ENCODE measurements at regions not wholly inside any gene's neighbourhood (a gene's known extent, or its start where the extent isn't known, plus 50 kb on each side); places are given as distances from the start of the nearest gene placed in this dataset.
"Not testable (repeated sequence)": the region's sequence is repeated elsewhere in the genome, so short reads cannot be mapped to it uniquely, and the experiment has no call there.

DNA sequence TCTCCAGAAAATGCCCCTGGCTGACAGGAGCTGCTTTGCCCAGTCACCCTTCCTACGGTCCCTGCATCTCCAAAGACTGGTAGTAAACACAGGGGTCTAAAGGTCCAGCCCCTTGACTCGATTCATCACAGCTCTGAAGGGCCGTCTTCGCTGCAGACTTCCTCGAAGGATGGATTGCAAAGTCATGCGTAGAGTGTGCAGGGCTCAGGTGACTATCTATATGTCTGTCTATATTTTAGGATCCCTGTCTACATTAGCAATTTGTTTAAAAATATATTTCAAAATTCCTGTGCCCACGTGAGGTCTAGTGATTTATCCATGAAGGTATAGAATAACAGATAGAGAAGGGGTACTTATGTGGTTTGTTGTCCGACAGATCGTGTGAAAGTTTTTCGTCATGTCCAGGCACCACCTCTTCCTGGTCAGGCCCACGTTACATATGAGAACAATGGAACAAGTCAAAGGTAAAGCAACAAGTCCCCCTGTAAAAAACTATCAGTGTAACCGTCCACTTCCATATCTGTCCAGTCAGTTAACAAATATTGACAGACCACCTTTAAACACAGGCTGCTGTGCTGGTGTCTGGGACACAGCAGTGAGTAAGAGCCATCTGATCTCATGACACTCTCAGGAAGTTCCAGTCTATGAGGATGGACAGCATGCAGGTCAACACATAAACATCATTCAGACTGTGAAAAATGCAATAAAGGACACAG lies 127.7 kb upstream of the SULF2 start:
- not testable (repeated sequence) for H3K4me3 ChIP-seq (ENCODE audit: extremely low read depth, insufficient read depth, low read length, poor library complexity, severe bottlenecking); H3K27ac ChIP-seq (ENCODE audit: low read depth, low read length, severe bottlenecking); H3K4me1 ChIP-seq (ENCODE audit: control insufficient read depth, insufficient read depth, low read length, poor library complexity, severe bottlenecking); H3K36me3 ChIP-seq (ENCODE audit: control insufficient read depth, insufficient read depth, low read length)
- peaks cover 18% of the 10 kb centered on the region for H3K9me3 ChIP-seq (ENCODE audit: control insufficient read depth, low read length)
- 93 to 95% methylated on average over 7 to 10 of the region's 12 CpGs for WGBS, 2 experiments (ENCODE audit: insufficient coverage in 2 of 2)

DNA sequence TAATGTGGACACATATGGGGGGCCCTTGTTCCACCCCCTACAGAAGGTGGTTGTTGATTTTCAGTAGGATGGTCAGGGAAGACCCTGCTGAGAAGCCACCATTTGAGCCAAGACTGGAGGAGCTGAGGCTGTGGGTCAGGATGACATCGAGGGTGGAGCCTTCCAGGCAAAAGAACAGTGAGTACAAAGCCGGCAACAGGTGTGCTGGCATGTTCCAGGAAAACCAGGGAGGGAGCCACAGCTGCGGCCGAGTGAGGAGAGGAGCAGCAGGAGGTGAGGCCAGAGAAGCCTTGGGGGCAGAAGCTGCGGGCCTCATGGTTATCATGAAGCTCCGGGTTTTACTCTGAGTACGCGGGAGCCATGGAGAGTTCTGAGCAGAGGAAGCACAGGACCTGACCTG lies 126.9 kb upstream of the SULF2 start:
- WGBS, 2 experiments (ENCODE audit: insufficient coverage in 2 of 2): 50 to 82% methylated on average over 1 to 4 of the region's 8 CpGs
- not testable (repeated sequence) for H3K27ac ChIP-seq (ENCODE audit: low read depth, low read length, severe bottlenecking); H3K4me3 ChIP-seq (ENCODE audit: extremely low read depth, insufficient read depth, low read length, poor library complexity, severe bottlenecking); H3K36me3 ChIP-seq (ENCODE audit: control insufficient read depth, insufficient read depth, low read length); H3K4me1 ChIP-seq (ENCODE audit: control insufficient read depth, insufficient read depth, low read length, poor library complexity, severe bottlenecking)
- H3K9me3 ChIP-seq (ENCODE audit: control insufficient read depth, low read length): peaks cover 10% of the 10 kb centered on the region

DNA sequence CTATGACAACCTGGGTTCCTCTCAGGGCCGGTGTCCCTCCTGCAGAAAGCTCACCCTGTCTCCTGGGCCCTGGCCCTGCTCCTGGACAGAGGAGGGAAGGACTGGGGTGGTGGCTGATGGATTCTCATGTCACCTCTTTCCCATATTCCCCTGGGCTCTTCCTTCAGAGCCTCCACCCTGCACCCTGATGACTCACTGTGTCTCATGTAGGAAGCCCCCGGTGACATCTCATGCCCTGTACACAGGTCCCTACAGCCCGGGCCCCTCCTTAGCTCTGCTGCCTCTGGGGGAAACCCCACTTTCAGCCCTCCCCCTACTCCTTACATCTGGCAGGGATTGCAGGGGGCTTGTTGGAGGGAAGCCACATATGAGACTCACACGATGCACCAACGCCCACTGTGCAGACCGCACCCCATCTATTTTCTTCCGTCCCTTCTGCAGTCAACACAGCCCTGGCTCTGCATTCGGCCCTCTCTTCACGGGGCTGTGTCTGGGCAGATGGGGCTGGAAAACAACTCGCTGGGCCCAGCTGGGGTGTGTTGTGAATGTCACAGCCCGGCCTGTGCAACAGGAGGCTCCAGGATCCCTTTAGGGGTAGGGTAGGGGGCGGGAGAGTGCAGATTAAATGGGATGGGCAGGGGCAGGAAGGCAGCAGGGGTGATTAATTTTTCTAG lies 124.6 kb upstream of the SULF2 start:
- not testable (repeated sequence) for H3K9me3 ChIP-seq (ENCODE audit: control insufficient read depth, low read length); H3K4me1 ChIP-seq (ENCODE audit: control insufficient read depth, insufficient read depth, low read length, poor library complexity, severe bottlenecking); H3K4me3 ChIP-seq (ENCODE audit: extremely low read depth, insufficient read depth, low read length, poor library complexity, severe bottlenecking); H3K27ac ChIP-seq (ENCODE audit: low read depth, low read length, severe bottlenecking); H3K36me3 ChIP-seq (ENCODE audit: control insufficient read depth, insufficient read depth, low read length)
- 81 to 82% methylated on average over 2 to 4 of the region's 12 CpGs for WGBS, 2 experiments (ENCODE audit: insufficient coverage in 2 of 2)

- not testable (repeated sequence) for H3K36me3 ChIP-seq (ENCODE audit: control insufficient read depth, insufficient read depth, low read length); H3K4me1 ChIP-seq (ENCODE audit: control insufficient read depth, insufficient read depth, low read length, poor library complexity, severe bottlenecking); H3K4me3 ChIP-seq (ENCODE audit: extremely low read depth, insufficient read depth, low read length, poor library complexity, severe bottlenecking); H3K27ac ChIP-seq (ENCODE audit: low read depth, low read length, severe bottlenecking); H3K9me3 ChIP-seq (ENCODE audit: control insufficient read depth, low read length)
- WGBS, 2 experiments (ENCODE audit: insufficient coverage in 2 of 2): 65 to 69% methylated on average over 11 to 12 of the region's 15 CpGs
Measured at GRCh38 chr20:47908361-47909035, 123.2 kb upstream of the SULF2 start.

- not testable (repeated sequence) for H3K4me1 ChIP-seq (ENCODE audit: control insufficient read depth, insufficient read depth, low read length, poor library complexity, severe bottlenecking); H3K4me3 ChIP-seq (ENCODE audit: extremely low read depth, insufficient read depth, low read length, poor library complexity, severe bottlenecking); H3K36me3 ChIP-seq (ENCODE audit: control insufficient read depth, insufficient read depth, low read length); H3K27ac ChIP-seq (ENCODE audit: low read depth, low read length, severe bottlenecking); H3K9me3 ChIP-seq (ENCODE audit: control insufficient read depth, low read length)
- WGBS, 2 experiments (ENCODE audit: insufficient coverage in 2 of 2): 83 to 89% methylated on average over 2 to 5 of the region's 7 CpGs
Measured at GRCh38 chr20:47907951-47908350, 122.7 kb upstream of the SULF2 start.

GRCh38 chr20:47907031-47907675 lies 121.9 kb upstream of the SULF2 start:
- H3K36me3 ChIP-seq (ENCODE audit: control insufficient read depth, insufficient read depth, low read length): no peaks in the 10 kb centered on the region
- WGBS, 2 experiments (ENCODE audit: insufficient coverage in 2 of 2): 82 to 89% methylated on average over 12 to 13 of the region's 13 CpGs
- H3K27ac ChIP-seq (ENCODE audit: low read depth, low read length, severe bottlenecking): no peak overlapping the region
- no peaks in the 10 kb centered on the region for H3K9me3 ChIP-seq (ENCODE audit: control insufficient read depth, low read length)
- H3K4me3 ChIP-seq (ENCODE audit: extremely low read depth, insufficient read depth, low read length, poor library complexity, severe bottlenecking): no peak overlapping the region
- H3K4me1 ChIP-seq (ENCODE audit: control insufficient read depth, insufficient read depth, low read length, poor library complexity, severe bottlenecking): no peaks in the 10 kb centered on the region

DNA sequence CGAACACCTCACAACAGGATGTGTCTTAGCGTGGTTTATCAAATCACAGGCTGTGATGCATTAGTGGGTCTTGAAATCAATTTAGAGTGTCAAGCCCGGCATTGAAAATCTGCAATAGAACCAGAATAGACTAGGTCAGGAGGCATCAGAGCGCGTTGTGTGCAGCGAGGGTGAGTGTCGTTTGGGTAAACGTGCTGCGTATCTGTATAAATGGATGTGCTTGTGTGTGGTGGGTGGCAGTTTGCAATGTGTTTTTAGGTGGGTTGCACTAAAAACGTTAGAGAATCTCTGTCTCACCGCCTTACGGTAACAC lies 121.0 kb upstream of the SULF2 start:
- H3K4me1 ChIP-seq (ENCODE audit: control insufficient read depth, insufficient read depth, low read length, poor library complexity, severe bottlenecking): no peaks in the 10 kb centered on the region
- H3K4me3 ChIP-seq (ENCODE audit: extremely low read depth, insufficient read depth, low read length, poor library complexity, severe bottlenecking): no peak overlapping the region
- H3K27ac ChIP-seq (ENCODE audit: low read depth, low read length, severe bottlenecking): no peak overlapping the region
- WGBS, 2 experiments (ENCODE audit: insufficient coverage in 2 of 2): 91 to 94% methylated on average over 9 of the region's 12 CpGs
- H3K9me3 ChIP-seq (ENCODE audit: control insufficient read depth, low read length): no peaks in the 10 kb centered on the region
- no peaks in the 10 kb centered on the region for H3K36me3 ChIP-seq (ENCODE audit: control insufficient read depth, insufficient read depth, low read length)

- Histone ChIP-seq H3K27ac (ENCODE audit: low read depth, low read length, severe bottlenecking) (no peak overlapping the region), H3K4me3 (ENCODE audit: extremely low read depth, insufficient read depth, low read length, poor library complexity, severe bottlenecking) (no peak overlapping the region), H3K9me3 (ENCODE audit: control insufficient read depth, low read length) (no peaks in the 10 kb centered on the region), H3K36me3 (ENCODE audit: control insufficient read depth, insufficient read depth, low read length) (no peaks in the 10 kb centered on the region), H3K4me1 (ENCODE audit: control insufficient read depth, insufficient read depth, low read length, poor library complexity, severe bottlenecking) (no peaks in the 10 kb centered on the region)
- WGBS, 2 experiments (ENCODE audit: insufficient coverage in 2 of 2): 88 to 89% methylated on average over 9 to 13 of the region's 18 CpGs
Measured at GRCh38 chr20:47905628-47906347, 120.5 kb upstream of the SULF2 start.

GRCh38 chr20:47903009-47903408 lies 117.7 kb upstream of the SULF2 start:
- not testable (repeated sequence) for H3K9me3 ChIP-seq (ENCODE audit: control insufficient read depth, low read length); H3K27ac ChIP-seq (ENCODE audit: low read depth, low read length, severe bottlenecking); H3K4me3 ChIP-seq (ENCODE audit: extremely low read depth, insufficient read depth, low read length, poor library complexity, severe bottlenecking); H3K4me1 ChIP-seq (ENCODE audit: control insufficient read depth, insufficient read depth, low read length, poor library complexity, severe bottlenecking); H3K36me3 ChIP-seq (ENCODE audit: control insufficient read depth, insufficient read depth, low read length)
- no CpG with 5 or more reads among the region's 3 CpGs for WGBS, 2 experiments (ENCODE audit: insufficient coverage in 2 of 2)

- not testable (repeated sequence) for H3K4me1 ChIP-seq (ENCODE audit: control insufficient read depth, insufficient read depth, low read length, poor library complexity, severe bottlenecking); H3K36me3 ChIP-seq (ENCODE audit: control insufficient read depth, insufficient read depth, low read length); H3K4me3 ChIP-seq (ENCODE audit: extremely low read depth, insufficient read depth, low read length, poor library complexity, severe bottlenecking); H3K27ac ChIP-seq (ENCODE audit: low read depth, low read length, severe bottlenecking); H3K9me3 ChIP-seq (ENCODE audit: control insufficient read depth, low read length)
- WGBS, 2 experiments (ENCODE audit: insufficient coverage in 2 of 2): no CpG with 5 or more reads among the region's 7 CpGs
Measured at GRCh38 chr20:47899313-47899712, 114.0 kb upstream of the SULF2 start.
